HEK293 (cell line): ENCODE measurements at regions not wholly inside any gene's neighbourhood (a gene's known extent, or its start where the extent isn't known, plus 50 kb on each side); places are given as distances from the start of the nearest gene placed in this dataset.

Source experiments
- CTCF ChIA-PET: fragments of 350-600 bp; formaldehyde crosslinking; extraction: SDS; loops from one replicate; lab custom pipeline; 2021; ENCODE audit warnings: antibody characterized with exemption; lab: Yijun Ruan, JAX
- POLR2A ChIA-PET: fragments of 300-600 bp; formaldehyde crosslinking; extraction: SDS; loops from one replicate; lab custom pipeline; 2020; ENCODE audit warnings: antibody characterized with exemption, inconsistent platforms; lab: Yijun Ruan, JAX
- H3K27ac ChIP-seq: fragments of 200-500 bp; sonication (Bioruptor generic); 2 replicates; pipeline ENCODE4 v1.5.1; 2014; ENCODE audit warnings: low read depth, low read length, control low read depth, inconsistent platforms; ENCODE audit errors: extremely low read depth
- H3K36me3 ChIP-seq, 2 experiments: fragments of 200-500 bp in 1 of 2; sonication (Bioruptor generic) in 1 of 2; 1 replicate in 1 of 2; 2 replicates in 1 of 2; pipeline ENCODE4 v1.5.1; 2014 to 2017; ENCODE audit warnings: inconsistent platforms in 2 of 2, low read length in 2 of 2; ENCODE audit not compliant: control insufficient read depth in 2 of 2, insufficient read depth in 1 of 2
- H3K4me1 ChIP-seq: fragments of 200-500 bp; sonication (Bioruptor generic); 2 replicates; pipeline ENCODE4 v1.5.1; 2014; ENCODE audit warnings: mild to moderate bottlenecking, low read length, inconsistent platforms; ENCODE audit not compliant: control insufficient read depth, insufficient read depth
- H3K4me3 ChIP-seq: 2 replicates; pipeline ENCODE4 v1.5.1; 2011; ENCODE audit warnings: low read depth, mild to moderate bottlenecking, control low read depth, low read length, moderate library complexity
- H3K9me3 ChIP-seq: fragments of 200-500 bp; sonication (Bioruptor generic); 2 replicates; pipeline ENCODE4 v1.5.1; 2014; ENCODE audit warnings: low read depth, low read length, inconsistent platforms; ENCODE audit not compliant: control insufficient read depth, insufficient read depth
- ATF2 ChIP-seq: fragments of 450-650 bp; formaldehyde crosslinking; IDR thresholded peaks from 2 replicates; pipeline ENCODE4 v1.5.1; 2016; ENCODE audit warnings: missing biosample characterization, missing genetic modification characterization, low read depth
- IKZF3 ChIP-seq: fragments of 450-650 bp; IDR thresholded peaks from 2 replicates; pipeline ENCODE4 v1.5.0; 2018; ENCODE audit warnings: missing biosample characterization, mild to moderate bottlenecking, missing genetic modification characterization, moderate library complexity
- KLF10 ChIP-seq: fragments of 450-650 bp; IDR thresholded peaks from 2 replicates; pipeline ENCODE4 v1.5.1; 2018; ENCODE audit warnings: missing biosample characterization, mild to moderate bottlenecking, missing genetic modification characterization
- KLF17 ChIP-seq: fragments of 450-650 bp; formaldehyde crosslinking; IDR thresholded peaks from 2 replicates; pipeline ENCODE4 v1.5.1; 2016; ENCODE audit warnings: missing biosample characterization, missing genetic modification characterization
- OVOL3 ChIP-seq: fragments of 450-650 bp; formaldehyde crosslinking; IDR thresholded peaks from 2 replicates; pipeline ENCODE4 v1.5.1; 2016; ENCODE audit warnings: missing biosample characterization, missing genetic modification characterization
- RBAK ChIP-seq: fragments of 450-650 bp; formaldehyde crosslinking; IDR thresholded peaks from 2 replicates; pipeline ENCODE4 v1.5.1; 2016; ENCODE audit warnings: missing biosample characterization, missing genetic modification characterization
- REST ChIP-seq: fragments of 450-650 bp; formaldehyde crosslinking; IDR thresholded peaks from 2 replicates; pipeline ENCODE4 v1.5.1; 2016; ENCODE audit warnings: missing biosample characterization, missing genetic modification characterization
- YY2 ChIP-seq: fragments of 450-650 bp; formaldehyde crosslinking; IDR thresholded peaks from 2 replicates; pipeline ENCODE4 v1.5.1; 2016; ENCODE audit warnings: missing biosample characterization, missing genetic modification characterization
- ZFP69B ChIP-seq: fragments of 450-650 bp; formaldehyde crosslinking; IDR thresholded peaks from 2 replicates; pipeline ENCODE4 v1.5.1; 2016; ENCODE audit warnings: missing biosample characterization, missing genetic modification characterization
- ZNF121 ChIP-seq: fragments of 450-650 bp; formaldehyde crosslinking; IDR thresholded peaks from 2 replicates; pipeline ENCODE4 v1.5.1; 2016; ENCODE audit warnings: missing biosample characterization, missing genetic modification characterization
- ZNF2 ChIP-seq: fragments of 450-650 bp; formaldehyde crosslinking; IDR thresholded peaks from 2 replicates; pipeline ENCODE4 v1.5.1; 2016; ENCODE audit warnings: missing biosample characterization, missing genetic modification characterization
- ZNF223 ChIP-seq: fragments of 450-650 bp; formaldehyde crosslinking; IDR thresholded peaks from 2 replicates; pipeline ENCODE4 v1.5.1; 2016; ENCODE audit warnings: missing biosample characterization, missing genetic modification characterization
- ZNF23 ChIP-seq: fragments of 450-650 bp; formaldehyde crosslinking; IDR thresholded peaks from 2 replicates; pipeline ENCODE4 v1.5.1; 2016; ENCODE audit warnings: missing biosample characterization, missing genetic modification characterization, borderline replicate concordance
- ZNF24 ChIP-seq: fragments of 450-650 bp; formaldehyde crosslinking; IDR thresholded peaks from 2 replicates; pipeline ENCODE4 v1.5.1; 2016; ENCODE audit warnings: missing biosample characterization, missing genetic modification characterization
- ZNF280D ChIP-seq: fragments of 450-650 bp; formaldehyde crosslinking; IDR thresholded peaks from 2 replicates; pipeline ENCODE4 v1.5.1; 2016; ENCODE audit warnings: missing biosample characterization, missing genetic modification characterization
- ZNF394 ChIP-seq: fragments of 450-650 bp; formaldehyde crosslinking; IDR thresholded peaks from 2 replicates; pipeline ENCODE4 v1.5.1; 2016; ENCODE audit warnings: missing biosample characterization, missing genetic modification characterization, mild to moderate bottlenecking, moderate library complexity, borderline replicate concordance
- ZNF521 ChIP-seq: fragments of 450-650 bp; formaldehyde crosslinking; IDR thresholded peaks from 2 replicates; pipeline ENCODE4 v1.5.1; 2017; ENCODE audit warnings: missing biosample characterization, mild to moderate bottlenecking, missing genetic modification characterization
- ZNF658 ChIP-seq: fragments of 450-650 bp; formaldehyde crosslinking; IDR thresholded peaks from 2 replicates; pipeline ENCODE4; 2016; ENCODE audit warnings: missing biosample characterization, missing genetic modification characterization
- ZNF677 ChIP-seq: fragments of 450-650 bp; IDR thresholded peaks from 2 replicates; pipeline ENCODE4 v1.5.0; 2018; ENCODE audit warnings: missing biosample characterization, mild to moderate bottlenecking, missing genetic modification characterization, moderate library complexity
- ZNF692 ChIP-seq: fragments of 450-650 bp; formaldehyde crosslinking; IDR thresholded peaks from 2 replicates; pipeline ENCODE4 v1.5.1; 2016; ENCODE audit warnings: missing biosample characterization, missing genetic modification characterization
- ZSCAN30 ChIP-seq: fragments of 450-650 bp; IDR thresholded peaks from 2 replicates; pipeline ENCODE4 v1.5.1; 2018; ENCODE audit warnings: missing biosample characterization, mild to moderate bottlenecking, missing genetic modification characterization, moderate library complexity
- TF ChIP-seq, protein P1 (sequence below): fragments of 450-650 bp; formaldehyde crosslinking; IDR thresholded peaks from 2 replicates; pipeline ENCODE4 v1.5.1; 2017; ENCODE audit warnings: missing biosample characterization, mild to moderate bottlenecking, missing genetic modification characterization, moderate library complexity

DNA sequence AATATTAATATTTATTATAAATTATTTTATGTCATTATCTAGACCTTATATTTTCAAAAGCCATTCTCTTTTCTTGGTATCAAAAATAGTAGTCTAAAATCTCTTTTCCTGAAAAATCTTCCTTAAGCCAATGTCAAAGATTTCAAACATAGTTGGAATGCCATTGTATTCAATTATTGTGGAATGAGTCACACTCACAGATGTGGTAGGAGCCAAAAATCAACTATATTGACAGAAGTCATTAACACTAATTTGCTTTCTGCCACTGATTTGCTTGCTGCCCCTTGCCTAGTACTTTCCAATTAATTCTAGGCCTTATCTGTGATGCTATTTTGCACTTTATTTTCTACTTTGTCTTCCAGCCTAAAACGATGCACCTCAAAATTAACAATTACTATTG lies 1326.3 kb upstream of the GJE1 start:
- TF ChIP-seq, protein P1, sequence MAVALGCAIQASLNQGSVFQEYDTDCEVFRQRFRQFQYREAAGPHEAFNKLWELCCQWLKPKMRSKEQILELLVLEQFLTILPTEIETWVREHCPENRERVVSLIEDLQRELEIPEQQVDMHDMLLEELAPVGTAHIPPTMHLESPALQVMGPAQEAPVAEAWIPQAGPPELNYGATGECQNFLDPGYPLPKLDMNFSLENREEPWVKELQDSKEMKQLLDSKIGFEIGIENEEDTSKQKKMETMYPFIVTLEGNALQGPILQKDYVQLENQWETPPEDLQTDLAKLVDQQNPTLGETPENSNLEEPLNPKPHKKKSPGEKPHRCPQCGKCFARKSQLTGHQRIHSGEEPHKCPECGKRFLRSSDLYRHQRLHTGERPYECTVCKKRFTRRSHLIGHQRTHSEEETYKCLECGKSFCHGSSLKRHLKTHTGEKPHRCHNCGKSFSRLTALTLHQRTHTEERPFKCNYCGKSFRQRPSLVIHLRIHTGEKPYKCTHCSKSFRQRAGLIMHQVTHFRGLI (tag by site-specific recombination): no peak
- TF ChIP-seq ZNF521 (tag by site-specific recombination) (no peak), REST (no peak), ZSCAN30 (no peak), ZNF24 (tag by site-specific recombination) (no peak), ZNF23 (tag by site-specific recombination) (no peak), KLF17 (tag by site-specific recombination) (no peak), ZFP69B (no peak), RBAK (tag by site-specific recombination) (no peak), ZNF658 (no peak), IKZF3 (tag by site-specific recombination) (no peak), ZNF394 (no peak), ZNF2 (no peak), KLF10 (tag by site-specific recombination) (no peak), OVOL3 (tag by site-specific recombination) (no peak)
- H3K27ac ChIP-seq: no peak overlapping the region
- H3K9me3 ChIP-seq: no peaks in the 10 kb centered on the region
- ChIA-PET POLR2A (interaction anchor here (0.7 kb wide), 1 partner anchor 330 kb away, joined by 6 read pairs; no protein-coding TSS in a partner anchor), CTCF (no interaction called here)
- H3K36me3 ChIP-seq: no peaks in the 10 kb centered on the region
- no peak overlapping the region for H3K4me3 ChIP-seq
- H3K4me1 ChIP-seq: no peaks in the 10 kb centered on the region

GRCh38 chr6:140794544-140794943 lies 1338.2 kb upstream of the GJE1 start:
- H3K4me1 ChIP-seq: no peaks in the 10 kb centered on the region
- CTCF ChIA-PET: no interaction called here
- no peaks in the 10 kb centered on the region for H3K9me3 ChIP-seq
- no peak for TF ChIP-seq ZNF121
- no peak for TF ChIP-seq YY2 (tag by site-specific recombination)
- TF ChIP-seq ZNF280D (tag by site-specific recombination): no peak
- TF ChIP-seq ZNF223: no peak
- TF ChIP-seq ZNF692 (tag by site-specific recombination): no peak
- no peak for TF ChIP-seq ZNF677 (tag by site-specific recombination)
- TF ChIP-seq ATF2 (tag by site-specific recombination): peak; percentile 67; the same call in 1 of the 2 replicates
- TF ChIP-seq, all 188 proteins: peak for 1
- H3K36me3 ChIP-seq: no peaks in the 10 kb centered on the region
- H3K27ac ChIP-seq: no peak overlapping the region
- POLR2A ChIA-PET: no interaction called here
- no peak overlapping the region for H3K4me3 ChIP-seq
